GM18907 (cell line): ENCODE measurements at regions not wholly inside any gene's neighbourhood (a gene's known extent, or its start where the extent isn't known, plus 50 kb on each side); places are given as distances from the start of the nearest gene placed in this dataset.

Source experiments
- ATAC-seq: cut with Tn5 transposase; IDR thresholded peaks from one replicate; pipeline ENCODE4 v1.9.1; 2021; ENCODE audit warnings: mild to moderate bottlenecking, moderate library complexity; ENCODE audit not compliant: unreplicated experiment

DNA sequence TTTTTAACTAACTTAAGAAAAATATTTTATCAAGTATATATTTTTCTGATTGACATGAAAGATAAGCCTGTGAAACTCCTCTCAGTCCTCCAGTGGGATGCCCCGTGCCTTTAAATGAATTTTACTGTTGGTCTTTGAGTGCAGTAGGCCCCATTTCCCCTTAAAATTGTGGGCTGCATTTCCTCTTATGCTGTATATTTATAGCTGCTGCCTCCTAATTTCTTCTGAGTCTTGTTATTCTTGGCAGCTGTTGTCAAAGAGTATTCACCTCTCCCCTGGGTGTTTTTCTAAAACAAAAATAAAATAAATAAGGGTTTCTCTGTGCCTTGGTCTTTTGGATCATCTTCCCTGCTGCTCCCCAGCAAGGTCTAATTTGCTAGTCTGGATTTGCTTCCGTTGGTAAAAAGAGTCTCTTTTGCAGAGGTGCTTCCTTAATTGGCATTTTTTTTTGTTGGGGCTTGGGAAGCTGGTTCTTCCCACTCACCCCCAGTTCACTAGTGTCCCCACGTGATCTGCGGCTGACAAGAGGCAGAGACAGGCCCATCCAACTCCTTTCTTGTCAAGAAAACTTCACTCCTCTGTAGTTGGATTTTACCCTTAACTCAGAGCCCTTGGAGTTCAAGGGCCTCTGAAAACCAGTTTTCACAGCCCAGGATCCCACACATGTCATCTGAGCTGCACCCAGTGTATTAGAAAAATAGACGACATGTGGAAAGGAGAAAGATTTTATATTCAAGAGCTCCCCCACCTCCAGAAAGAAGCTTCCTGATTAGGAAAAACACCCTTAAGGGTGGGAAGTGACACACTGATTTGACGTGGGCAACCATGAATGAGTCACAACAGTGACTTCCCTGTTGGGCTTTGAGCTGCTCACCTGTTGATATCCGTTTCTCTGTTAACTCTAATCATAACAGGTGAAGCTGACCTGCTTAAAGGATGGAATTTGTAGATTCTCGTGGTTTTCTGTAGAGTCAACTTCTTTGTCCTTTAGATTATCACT lies 431.5 kb downstream of the DCDC2C start:
- ATAC-seq = no peak

DNA sequence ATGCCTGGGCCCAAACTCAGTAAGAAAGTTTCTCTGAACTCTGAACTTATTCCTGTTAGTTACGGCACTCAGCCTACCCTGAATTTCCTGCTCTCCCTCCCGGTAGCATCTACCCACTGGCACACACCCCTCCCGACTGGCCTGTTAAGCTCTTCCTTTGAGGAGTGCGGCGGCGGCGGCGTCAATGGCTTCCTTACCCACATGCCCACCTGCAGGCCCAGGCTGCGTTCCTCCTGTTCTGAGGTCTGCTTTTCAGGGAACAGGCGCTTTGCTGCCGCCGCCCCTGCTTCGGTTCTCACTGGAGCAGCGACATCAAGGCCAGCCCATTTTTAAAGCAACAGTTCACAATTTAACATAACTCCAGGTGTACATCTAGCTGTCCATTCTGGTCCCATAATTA lies 432.4 kb downstream of the DCDC2C start:
- ATAC-seq = no peak

DNA sequence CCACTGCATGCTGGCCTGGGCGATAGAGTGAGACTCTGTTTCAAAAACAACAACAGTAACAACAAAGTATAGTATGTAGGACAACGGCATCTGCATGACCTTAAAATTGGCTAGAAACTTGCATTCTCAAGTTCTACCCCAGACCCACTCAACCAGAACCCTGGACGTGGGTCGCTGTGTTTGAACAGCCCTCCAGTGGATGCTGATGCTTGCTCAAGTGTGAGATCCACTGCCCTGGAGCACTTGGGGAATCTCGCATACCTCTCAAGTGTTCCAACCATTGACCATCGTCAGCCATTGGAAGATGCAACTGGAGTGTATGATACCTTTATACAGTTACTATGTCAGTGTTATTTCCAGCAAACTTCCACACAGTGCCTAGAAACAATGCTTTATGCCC lies 435.9 kb downstream of the DCDC2C start:
- no peak for ATAC-seq

DNA sequence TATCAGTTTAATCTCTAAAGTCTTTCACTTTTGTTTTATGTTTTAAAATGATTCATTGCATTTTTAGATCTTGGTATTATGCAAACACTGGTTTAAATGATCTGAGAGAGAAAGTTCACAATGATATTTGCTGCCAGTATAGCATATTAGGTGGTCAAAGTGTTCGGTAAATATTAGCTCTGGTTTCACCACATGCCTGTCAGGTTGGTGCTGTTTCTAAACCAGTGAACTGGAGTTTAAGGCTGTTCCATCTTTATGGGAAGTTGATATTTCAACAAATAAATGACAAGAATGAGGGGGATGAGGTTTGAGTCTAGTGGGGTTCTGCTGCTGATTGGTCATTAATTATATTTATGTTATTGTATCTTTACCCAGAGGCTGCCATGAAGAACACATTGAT lies 436.4 kb downstream of the DCDC2C start:
- ATAC-seq = no peak

DNA sequence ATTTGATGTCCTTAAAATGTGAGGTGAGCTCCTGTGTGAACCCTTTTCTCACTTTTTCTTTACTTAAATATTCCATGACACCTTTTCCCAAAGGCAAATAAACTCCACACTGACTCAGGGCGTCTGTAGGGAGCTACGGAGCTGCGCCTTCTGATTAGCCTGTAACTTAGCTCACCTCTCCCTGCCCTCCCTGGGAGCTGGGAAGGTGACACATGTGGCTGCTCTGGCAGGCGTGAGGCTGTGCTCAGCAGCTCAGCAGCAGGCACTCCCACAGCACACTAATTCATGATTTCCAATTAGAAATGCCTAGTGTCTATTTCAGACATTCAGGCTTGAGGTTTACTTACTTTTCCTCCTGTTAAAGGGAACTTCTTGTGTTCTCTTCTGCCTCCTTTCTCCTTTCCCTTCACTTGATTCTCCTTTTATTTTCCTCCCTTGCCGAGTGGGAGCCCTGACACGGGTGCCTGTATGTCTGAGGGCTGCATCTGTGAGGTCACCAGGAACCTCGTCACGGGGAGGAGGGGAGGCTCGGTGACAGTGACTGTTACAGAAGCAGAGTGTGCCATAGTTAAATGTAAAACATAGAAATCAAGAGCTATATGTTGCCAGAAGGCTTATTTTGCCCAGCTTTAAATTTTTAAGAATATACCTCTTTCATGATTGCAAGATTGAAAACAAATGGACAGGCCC lies 437.1 kb downstream of the DCDC2C start:
- ATAC-seq = no peak

DNA sequence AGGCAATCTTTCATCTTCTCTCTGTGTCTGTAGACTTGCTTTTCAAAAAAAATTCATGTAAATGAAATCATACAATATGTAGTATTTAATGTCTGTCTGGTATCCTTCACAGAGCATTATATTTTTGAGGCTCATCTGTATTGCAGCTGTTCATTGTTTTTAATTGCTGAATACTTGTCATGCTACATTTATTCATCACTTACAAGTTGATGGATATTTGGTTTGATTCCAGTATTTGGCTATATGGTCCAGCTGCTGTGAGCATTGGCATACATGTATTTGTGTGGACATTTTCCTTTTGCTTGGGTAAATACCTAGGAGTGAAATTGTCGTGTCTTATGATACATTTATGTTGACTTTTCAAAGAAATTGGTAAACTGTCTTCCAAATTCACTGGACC lies 441.4 kb downstream of the DCDC2C start:
- ATAC-seq = no peak

DNA sequence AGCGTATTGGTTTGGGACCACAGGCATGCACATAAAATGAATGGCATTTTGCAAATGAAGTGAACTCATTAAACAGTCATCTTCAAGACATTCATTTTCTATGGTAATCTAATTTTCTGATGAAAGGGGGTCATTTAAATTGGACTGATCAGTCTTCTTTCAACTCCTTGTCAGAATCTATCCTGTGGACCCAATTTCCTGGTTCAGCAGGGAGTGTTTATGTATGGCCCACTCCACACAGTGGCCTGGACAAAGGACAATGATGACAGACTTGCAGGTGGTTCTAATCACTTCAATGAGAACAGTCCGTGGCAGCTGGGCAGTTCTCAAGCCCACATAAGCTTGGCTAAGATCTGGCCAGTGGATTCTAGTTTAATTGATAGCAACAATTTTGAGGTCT lies 448.1 kb downstream of the DCDC2C start:
- no peak for ATAC-seq

DNA sequence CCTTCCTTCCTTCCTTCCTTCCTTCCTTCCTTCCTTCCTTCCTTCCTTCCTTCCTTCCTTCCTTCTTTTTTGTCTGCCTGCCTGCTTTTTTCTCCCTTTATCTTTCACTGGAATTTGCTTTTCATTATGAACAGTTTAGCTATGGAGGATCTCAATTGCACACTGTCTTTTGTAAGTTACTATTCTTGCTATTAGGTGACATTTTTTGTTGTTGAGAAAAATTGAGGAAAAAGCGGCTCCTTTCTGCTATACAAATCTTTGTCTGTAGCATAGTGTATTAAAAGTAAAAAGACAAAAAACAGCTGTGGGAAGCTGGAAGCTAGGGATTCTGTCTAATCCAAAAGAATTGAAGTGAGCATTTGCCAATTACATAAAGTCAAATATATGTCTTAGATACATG lies 448.7 kb downstream of the DCDC2C start:
- ATAC-seq = no peak

DNA sequence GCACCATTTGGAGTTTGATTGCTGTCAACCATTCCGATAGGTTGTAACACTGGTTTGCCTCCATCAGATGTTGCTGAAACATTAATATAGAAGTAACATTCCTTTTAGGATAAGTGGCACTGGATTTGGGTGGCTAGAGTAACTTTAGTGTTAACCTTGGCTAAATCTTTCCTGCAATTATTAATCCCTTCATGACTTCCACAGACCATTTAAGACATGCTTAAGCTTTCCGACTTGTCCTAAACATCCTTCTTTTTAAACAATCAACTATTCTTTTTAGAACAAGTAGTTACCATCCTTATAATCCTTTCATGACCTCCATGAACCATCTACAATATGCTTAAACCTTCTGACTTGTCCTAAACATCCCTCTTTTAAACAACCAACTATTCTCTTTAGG lies 465.5 kb downstream of the DCDC2C start:
- no peak for ATAC-seq

DNA sequence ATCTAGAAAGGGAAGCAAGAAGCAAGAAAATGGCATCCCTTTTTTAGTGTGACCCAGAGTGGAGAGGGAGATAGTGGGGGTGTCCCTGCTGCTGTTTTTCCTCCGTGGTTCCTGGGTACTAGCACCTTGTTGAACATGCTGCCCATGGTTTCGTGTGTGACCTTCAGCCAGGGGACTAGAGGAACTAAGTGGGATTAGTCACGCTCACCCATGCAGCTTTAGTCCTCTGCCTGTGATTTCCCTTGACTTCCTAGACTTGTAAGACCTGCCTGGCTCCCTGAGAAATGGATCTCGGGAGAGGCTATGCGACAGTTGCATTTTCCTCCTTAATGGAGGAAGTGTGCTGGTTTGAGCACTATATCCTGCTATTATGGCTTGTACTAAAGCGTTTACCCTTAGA lies 471.4 kb downstream of the DCDC2C start:
- ATAC-seq = no peak

DNA sequence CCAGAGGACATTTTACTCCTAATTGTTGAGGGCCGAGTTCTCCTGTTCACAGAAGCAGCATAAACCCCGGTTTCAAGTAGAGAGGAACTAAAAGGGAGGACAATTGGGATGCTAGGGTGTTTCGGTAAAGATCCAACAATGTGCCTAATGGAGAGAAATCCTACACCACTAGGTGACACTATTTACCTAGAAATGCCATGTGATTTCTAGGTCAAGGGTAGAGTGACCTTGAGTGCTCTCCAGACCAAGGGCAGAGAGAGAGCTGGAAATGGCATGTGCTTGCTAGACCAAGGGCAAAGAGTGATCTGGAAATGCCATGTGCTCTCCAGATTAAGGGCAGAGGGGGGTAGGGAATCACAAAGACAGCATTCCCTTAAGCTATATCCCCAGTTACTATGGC lies 472.0 kb downstream of the DCDC2C start:
- no peak for ATAC-seq

DNA sequence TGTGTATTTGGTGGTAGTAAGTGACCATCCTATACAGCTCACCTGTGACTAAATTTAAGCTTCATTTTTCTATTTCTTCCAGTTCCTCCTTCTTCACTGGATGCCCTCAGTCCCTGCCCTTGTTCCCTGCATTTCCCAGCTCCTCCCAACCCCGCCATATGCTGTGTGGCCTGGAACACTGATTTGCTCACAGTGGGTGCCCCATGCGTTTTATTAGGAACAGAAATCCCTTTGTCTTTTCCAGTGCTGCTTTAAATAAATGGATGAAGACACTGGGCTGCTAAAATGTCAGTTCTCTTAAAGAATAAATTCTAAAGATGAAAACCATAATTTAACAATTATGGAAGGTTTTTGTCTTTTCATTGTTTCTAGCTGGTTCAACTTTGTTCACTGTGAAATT lies 477.3 kb downstream of the DCDC2C start:
- ATAC-seq = no peak

DNA sequence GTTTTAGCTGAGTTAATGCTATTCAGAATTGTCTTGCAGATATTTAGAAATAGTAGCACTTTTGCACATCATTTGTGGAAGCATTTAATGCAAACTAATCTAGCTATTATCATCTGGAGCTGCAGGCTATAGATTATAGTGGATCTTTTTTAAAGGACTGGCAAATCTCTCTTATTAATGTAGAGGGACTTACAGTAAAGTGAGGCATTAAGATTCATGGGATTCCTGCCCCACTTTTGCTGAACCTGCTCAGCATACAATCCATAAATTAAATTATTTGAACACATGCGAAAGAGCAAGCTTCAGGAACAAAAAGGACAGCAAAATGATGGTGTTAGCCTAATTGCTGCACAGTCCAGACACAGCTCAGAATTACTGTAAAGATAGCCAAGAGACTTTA lies 477.7 kb downstream of the DCDC2C start:
- no peak for ATAC-seq

DNA sequence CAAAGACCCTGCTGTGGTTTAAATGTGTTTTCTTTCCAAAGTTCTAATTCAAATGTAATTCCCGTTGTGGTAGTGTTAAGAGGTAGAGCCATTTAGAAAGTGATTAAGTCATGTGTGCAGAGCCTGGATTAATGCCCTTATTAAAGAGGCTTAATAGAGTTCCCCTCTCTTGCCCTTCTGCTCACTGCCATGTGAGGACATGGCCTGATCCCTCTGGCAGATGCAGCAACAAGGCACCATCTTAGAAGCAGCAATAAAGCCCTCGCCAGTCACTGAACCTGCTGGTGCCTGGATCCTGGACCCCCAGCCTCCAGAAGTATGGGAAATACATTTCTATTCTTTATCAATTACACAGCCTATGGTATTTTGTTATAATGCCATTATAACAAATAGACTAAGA lies 485.2 kb downstream of the DCDC2C start:
- ATAC-seq = no peak

DNA sequence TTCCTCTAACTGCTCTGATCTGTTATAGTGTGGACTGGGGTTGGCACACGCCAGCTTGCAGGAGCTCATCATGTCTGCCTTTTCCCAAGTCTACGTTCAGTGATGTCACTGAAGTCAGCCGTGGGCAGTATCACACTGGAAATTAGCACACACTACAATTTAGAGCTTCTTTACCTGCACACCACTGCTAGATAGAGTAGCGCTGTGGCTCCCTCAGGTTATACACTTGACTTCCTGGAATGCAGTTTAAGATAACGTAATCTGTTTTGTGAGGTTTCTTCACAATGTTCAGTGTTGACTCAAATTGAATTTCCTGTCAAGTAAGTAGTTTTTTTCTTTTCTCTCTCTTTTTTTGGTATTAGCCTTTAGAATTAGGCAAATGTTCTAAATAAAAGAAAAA lies 487.2 kb downstream of the DCDC2C start:
- ATAC-seq = no peak

DNA sequence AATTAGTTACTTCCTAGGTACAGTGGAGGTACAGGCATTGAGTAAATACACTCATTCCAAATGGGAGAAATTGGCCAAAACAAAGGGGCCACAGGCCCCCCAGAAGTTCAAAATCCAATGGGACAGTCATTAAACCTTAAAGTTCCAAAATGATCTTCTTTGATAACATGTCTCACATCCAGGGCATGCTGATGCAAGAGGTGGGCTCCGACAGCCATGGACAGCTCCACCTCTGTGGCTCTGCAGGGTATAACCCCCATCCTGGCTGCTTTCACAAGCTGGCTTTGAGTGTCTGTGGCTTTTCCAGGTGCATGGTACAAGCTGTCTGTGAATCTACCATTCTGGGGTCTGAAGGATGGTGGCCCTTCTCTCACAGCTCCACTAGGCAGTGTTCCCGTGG lies 488.7 kb downstream of the DCDC2C start:
- no peak for ATAC-seq

DNA sequence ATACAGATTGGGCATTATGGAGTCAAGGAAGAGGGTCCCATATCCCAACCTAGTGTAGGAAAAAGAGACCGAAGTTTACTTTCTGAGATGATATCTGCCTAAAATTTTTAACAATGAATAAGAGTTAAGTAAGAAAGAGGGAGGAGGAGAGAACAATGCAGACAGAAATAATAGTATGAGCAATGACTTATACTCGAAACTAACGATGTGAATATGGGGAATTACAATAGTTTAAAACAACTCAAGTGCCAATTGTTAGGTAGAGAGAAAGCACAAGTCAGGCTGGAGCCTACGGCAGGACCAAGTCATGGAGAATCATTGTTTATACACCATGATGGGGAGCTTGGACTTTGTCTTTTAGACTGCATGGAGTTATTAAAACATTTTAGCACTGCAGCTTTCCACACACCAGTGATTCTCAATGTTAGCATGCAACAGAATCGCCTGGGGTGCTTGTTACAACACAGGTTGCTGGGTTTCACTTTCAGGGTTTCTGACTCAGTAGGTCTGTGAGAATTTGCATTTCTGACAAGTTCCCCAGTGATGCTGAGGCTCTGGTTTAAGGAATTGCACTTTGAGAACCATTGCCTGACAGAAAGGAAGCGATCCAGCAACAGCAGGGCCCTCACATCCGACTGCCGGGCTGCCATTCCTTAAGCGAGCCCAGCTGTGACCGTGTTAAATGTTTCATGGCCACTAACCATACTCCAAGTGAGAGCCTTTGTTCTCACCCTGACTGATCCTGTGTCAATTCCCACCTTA lies 511.2 kb downstream of the DCDC2C start:
- ATAC-seq = no peak

DNA sequence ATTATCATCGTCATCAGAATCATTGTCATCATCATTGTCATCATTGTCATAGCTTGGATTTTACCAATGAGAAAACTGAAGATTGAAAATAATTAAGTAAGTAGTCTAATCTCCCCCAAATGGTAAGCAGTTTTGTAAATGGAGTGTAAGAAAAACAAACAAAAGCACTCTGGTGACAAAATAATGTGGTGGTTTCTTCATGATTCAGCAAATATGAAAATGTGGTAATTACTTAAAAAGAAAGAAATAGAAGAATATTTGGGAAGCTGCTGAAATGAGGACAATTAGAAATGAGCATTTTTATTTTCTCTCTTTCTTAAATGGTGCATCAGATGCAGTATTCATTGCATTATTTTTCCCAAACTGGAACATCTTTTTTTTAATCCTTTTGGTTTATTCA lies 514.4 kb downstream of the DCDC2C start:
- ATAC-seq = no peak

DNA sequence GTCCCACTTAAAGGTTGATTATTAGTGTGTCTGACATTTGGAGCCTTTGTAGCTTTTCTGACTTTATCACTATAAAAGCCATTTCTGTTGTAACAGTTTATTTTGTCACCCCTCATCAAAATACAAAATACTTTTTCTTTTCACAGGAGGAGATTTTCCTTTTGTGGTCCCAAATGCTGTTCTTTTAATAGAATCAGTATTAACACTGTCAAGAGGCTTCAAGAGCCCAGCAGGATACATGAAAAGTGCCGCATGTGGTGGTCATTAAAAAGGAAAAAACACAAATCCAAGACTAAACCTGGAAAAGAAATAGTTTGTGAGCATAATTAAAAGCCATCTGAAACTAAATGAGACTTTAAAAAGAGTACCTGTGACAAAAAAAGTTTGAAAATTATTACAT lies 515.7 kb downstream of the DCDC2C start:
- no peak for ATAC-seq

DNA sequence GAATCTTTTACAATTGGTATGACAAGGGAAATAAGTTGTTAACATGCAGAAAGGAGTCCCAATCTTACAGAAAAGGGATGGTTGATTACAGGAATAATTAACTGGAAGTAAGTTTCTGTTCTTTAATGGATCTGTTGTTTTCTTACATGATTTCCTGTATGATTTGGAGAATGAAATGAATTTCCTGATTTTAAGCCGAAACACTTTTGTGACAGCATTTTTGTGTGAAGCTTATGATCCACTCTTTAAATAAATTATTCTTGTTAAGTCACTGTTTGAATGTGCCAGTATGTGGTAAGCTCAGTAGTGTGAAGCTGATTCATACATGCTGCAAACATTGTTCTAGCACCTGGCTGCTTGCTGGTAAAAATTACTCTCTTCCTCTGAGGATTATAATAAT lies 516.2 kb downstream of the DCDC2C start:
- no peak for ATAC-seq

DNA sequence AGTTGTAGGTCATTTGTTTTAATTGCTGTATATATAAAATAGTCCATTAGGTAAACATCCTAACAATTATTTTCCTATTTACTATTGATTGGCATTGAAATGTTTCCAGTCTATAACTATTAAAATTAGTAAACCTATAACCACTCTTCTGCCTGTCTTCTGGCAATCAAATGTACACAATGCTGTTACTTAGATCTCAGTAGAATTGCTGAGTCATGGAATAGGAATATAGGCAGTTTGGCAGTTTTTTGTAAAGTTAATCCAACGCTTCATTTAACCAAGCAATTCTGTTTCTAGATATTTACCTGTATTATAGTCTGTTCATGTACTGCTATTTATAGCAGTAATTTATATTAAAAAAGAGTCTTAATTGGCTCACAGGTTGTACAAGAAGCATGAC lies 518.1 kb downstream of the DCDC2C start:
- ATAC-seq = no peak

DNA sequence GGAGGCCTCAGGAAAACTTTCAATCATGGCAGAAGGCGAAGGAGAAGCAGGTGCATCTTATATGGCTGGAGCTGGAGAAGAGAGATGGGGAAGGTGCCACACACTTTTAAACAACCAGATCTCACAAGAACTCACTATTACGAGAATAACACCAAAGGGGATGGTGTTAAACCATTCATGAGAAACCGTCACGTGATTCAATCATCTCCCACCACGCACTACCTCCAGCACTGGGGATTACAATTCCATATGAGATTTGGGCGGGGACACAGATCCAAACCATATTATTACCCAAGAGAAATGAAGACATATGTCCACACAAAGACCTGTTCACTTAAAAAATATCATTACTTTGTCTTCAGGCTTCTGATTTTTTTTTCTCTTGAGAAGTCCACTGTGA lies 518.5 kb downstream of the DCDC2C start:
- ATAC-seq = no peak
